IMR-90 (cell line): ENCODE measurements at regions not wholly inside any gene's neighbourhood (a gene's known extent, or its start where the extent isn't known, plus 50 kb on each side); places are given as distances from the start of the nearest gene placed in this dataset.

Experiments
- ATAC-seq: fragments of 200-7000 bp; cut with Tn5 transposase; 2 replicates; pipeline ENCODE4 v1.9.1; 2020; ENCODE audit warnings: low read depth, mild to moderate bottlenecking, moderate library complexity
- BruUV-seq: library from RNA; stranded (reverse); fragments of 400-500 nt; replicated peaks from 2 replicates; lab custom pipeline; 2021; lab: Mats Ljungman, UMichigan
- CTCF ChIA-PET: fragments of 300-600 bp; formaldehyde crosslinking; extraction: SDS; loops from one replicate; lab custom pipeline; 2021; ENCODE audit warnings: antibody characterized with exemption; lab: Yijun Ruan, JAX
- POLR2A ChIA-PET: fragments of 300-600 bp; sonication (Branson Sonifier 250); formaldehyde crosslinking; loops from one replicate; lab custom pipeline; 2022; ENCODE audit warnings: antibody characterized with exemption; ENCODE audit not compliant: unreplicated experiment; lab: Charles Lee
- DNase-seq: peaks from one replicate; pipeline ENCODE4 v3.0.0; 2013
- H2AFZ ChIP-seq: replicated peaks from 2 replicates; pipeline ENCODE3; 2013; ENCODE audit warnings: low read length, mild to moderate bottlenecking; ENCODE audit not compliant: poor library complexity
- H2AK5ac ChIP-seq: 2 replicates; pipeline ENCODE4 v1.6.1; 2013; ENCODE audit warnings: low read depth, low read length, inconsistent platforms
- H2AK9ac ChIP-seq: replicated peaks from 2 replicates; pipeline ENCODE3; 2013; ENCODE audit warnings: mild to moderate bottlenecking, low read depth, low read length, moderate library complexity; ENCODE audit not compliant: poor library complexity
- H2BK120ac ChIP-seq: 2 replicates; pipeline ENCODE4 v1.6.1; 2013; ENCODE audit warnings: low read depth, low read length, inconsistent platforms
- H2BK15ac ChIP-seq: 3 replicates; pipeline ENCODE4 v1.6.1; 2013; ENCODE audit warnings: low read depth, low read length, inconsistent platforms
- H2BK20ac ChIP-seq: 2 replicates; pipeline ENCODE4 v1.6.1; 2013; ENCODE audit warnings: low read depth, mild to moderate bottlenecking, inconsistent platforms, low read length, moderate library complexity
- H2BK5ac ChIP-seq: 2 replicates; pipeline ENCODE4 v1.6.1; 2013; ENCODE audit warnings: mild to moderate bottlenecking, low read depth, low read length, inconsistent platforms; ENCODE audit not compliant: poor library complexity, severe bottlenecking
- H3K14ac ChIP-seq: replicated peaks from 2 replicates; pipeline ENCODE4 v1.6.1; 2013; ENCODE audit warnings: low read depth, low read length, inconsistent platforms
- H3K18ac ChIP-seq: 2 replicates; pipeline ENCODE4 v1.6.1; 2013; ENCODE audit warnings: low read depth, low read length, control low read depth
- H3K23ac ChIP-seq: 2 replicates; pipeline ENCODE4 v1.6.1; 2013; ENCODE audit warnings: low read depth, low read length, inconsistent platforms
- H3K27ac ChIP-seq: 2 replicates; pipeline ENCODE4 v1.5.1; 2013; ENCODE audit warnings: mild to moderate bottlenecking, control low read depth, low read length; ENCODE audit not compliant: insufficient read depth
- H3K27me3 ChIP-seq: 2 replicates; pipeline ENCODE4 v1.6.1; 2013; ENCODE audit warnings: low read length; ENCODE audit not compliant: control insufficient read depth, insufficient read depth
- H3K36me3 ChIP-seq: 2 replicates; pipeline ENCODE4 v1.6.1; 2013; ENCODE audit warnings: low read length, mixed read lengths; ENCODE audit not compliant: control insufficient read depth, insufficient read depth
- H3K4ac ChIP-seq: 2 replicates; pipeline ENCODE4 v1.6.1; 2013; ENCODE audit warnings: low read depth, low read length, inconsistent platforms
- H3K4me1 ChIP-seq: 2 replicates; pipeline ENCODE4 v1.6.1; 2013; ENCODE audit warnings: low read length, mixed read lengths; ENCODE audit not compliant: control insufficient read depth, insufficient read depth
- H3K4me2 ChIP-seq: 2 replicates; pipeline ENCODE4 v1.6.1; 2013; ENCODE audit warnings: low read depth, mild to moderate bottlenecking, control low read depth, low read length, moderate library complexity
- H3K4me3 ChIP-seq: 2 replicates; pipeline ENCODE4 v1.5.1; 2013; ENCODE audit warnings: low read depth, mild to moderate bottlenecking, control low read depth, low read length, moderate library complexity; ENCODE audit not compliant: insufficient read depth
- H3K56ac ChIP-seq: 2 replicates; pipeline ENCODE4 v1.6.1; 2013; ENCODE audit warnings: low read length, inconsistent platforms; ENCODE audit not compliant: insufficient read depth; ENCODE audit errors: extremely low read depth
- H3K79me1 ChIP-seq, 2 experiments: 2 replicates each; pipeline ENCODE4 v1.6.1; 2013; ENCODE audit warnings: low read length in 2 of 2, inconsistent platforms in 1 of 2, low read depth in 1 of 2
- H3K9ac ChIP-seq: 2 replicates; pipeline ENCODE4 v1.6.1; 2013; ENCODE audit warnings: low read depth, low read length, control low read depth
- H3K9me1 ChIP-seq: 2 replicates; pipeline ENCODE4 v1.6.1; 2013; ENCODE audit warnings: low read length, inconsistent platforms; ENCODE audit not compliant: insufficient read depth
- H3K9me3 ChIP-seq: 2 replicates; pipeline ENCODE4 v1.6.1; 2013; ENCODE audit warnings: low read length; ENCODE audit not compliant: control insufficient read depth, insufficient read depth
- H4K20me1 ChIP-seq: 2 replicates; pipeline ENCODE4 v1.6.1; 2013; ENCODE audit warnings: low read length, inconsistent platforms; ENCODE audit not compliant: insufficient read depth
- H4K5ac ChIP-seq: 2 replicates; pipeline ENCODE4 v1.6.1; 2013; ENCODE audit warnings: mild to moderate bottlenecking, low read depth, low read length, control low read depth
- H4K8ac ChIP-seq, 2 experiments: 2 replicates each; pipeline ENCODE4 v1.6.1; 2013; ENCODE audit warnings: low read depth in 2 of 2, low read length in 2 of 2, control low read depth in 1 of 2, inconsistent platforms in 1 of 2
- H4K91ac ChIP-seq: 2 replicates; pipeline ENCODE4 v1.6.1; 2013; ENCODE audit warnings: low read depth, low read length, inconsistent platforms; ENCODE audit not compliant: insufficient read depth
- BHLHE40 ChIP-seq: fragments of 150-350 bp; IDR thresholded peaks from 2 replicates; pipeline ENCODE4 v1.6.1; 2016; ENCODE audit warnings: mild to moderate bottlenecking, low read depth, low read length
- CEBPB ChIP-seq: IDR thresholded peaks from 2 replicates; pipeline ENCODE4 v1.6.1; 2012; ENCODE audit warnings: low read depth, low read length, improper control_type of control experiment
- CHD1 ChIP-seq: IDR thresholded peaks from 2 replicates; pipeline ENCODE4 v1.6.1; 2012; ENCODE audit warnings: low read depth, low read length, improper control_type of control experiment
- CTCF ChIP-seq: conservative IDR thresholded peaks from 2 replicates; pipeline ENCODE4 v1.5.1; 2012; ENCODE audit warnings: mild to moderate bottlenecking, low read depth, low read length, improper control_type of control experiment
- ELK1 ChIP-seq: fragments of 150-350 bp; IDR thresholded peaks from 2 replicates; pipeline ENCODE4 v1.6.1; 2016; ENCODE audit warnings: low read depth, mild to moderate bottlenecking, low read length, moderate library complexity, borderline replicate concordance
- FOS ChIP-seq: fragments of 150-350 bp; IDR thresholded peaks from 2 replicates; pipeline ENCODE4 v1.6.1; 2016; ENCODE audit warnings: low read depth, low read length
- MAFK ChIP-seq: IDR thresholded peaks from 2 replicates; pipeline ENCODE4 v1.6.1; 2012; ENCODE audit warnings: low read depth, low read length, improper control_type of control experiment
- MAZ ChIP-seq: IDR thresholded peaks from 2 replicates; pipeline ENCODE4 v1.6.1; 2012; ENCODE audit warnings: low read depth, mild to moderate bottlenecking, low read length, improper control_type of control experiment, moderate library complexity, borderline replicate concordance
- MXI1 ChIP-seq: IDR thresholded peaks from 2 replicates; pipeline ENCODE4 v1.6.1; 2012; ENCODE audit warnings: low read depth, mild to moderate bottlenecking, low read length, moderate library complexity, borderline replicate concordance
- NFE2L2 ChIP-seq: fragments of 150-350 bp; IDR thresholded peaks from 2 replicates; pipeline ENCODE4 v1.6.1; 2016; ENCODE audit warnings: low read depth, mild to moderate bottlenecking, low read length
- POLR2A ChIP-seq: IDR thresholded peaks from 2 replicates; pipeline ENCODE4 v1.6.1; 2012; ENCODE audit warnings: mild to moderate bottlenecking, low read depth, low read length
- RAD21 ChIP-seq: IDR thresholded peaks from 2 replicates; pipeline ENCODE4 v1.6.1; 2012; ENCODE audit warnings: low read length, improper control_type of control experiment
- RCOR1 ChIP-seq: IDR thresholded peaks from 2 replicates; pipeline ENCODE4 v1.6.1; 2012; ENCODE audit warnings: mild to moderate bottlenecking, low read length, improper control_type of control experiment; ENCODE audit not compliant: insufficient replicate concordance
- RFX5 ChIP-seq: IDR thresholded peaks from 2 replicates; pipeline ENCODE4 v1.8.0; 2012; ENCODE audit warnings: low read depth, mild to moderate bottlenecking, low read length, moderate library complexity
- SMC3 ChIP-seq: fragments of 150-350 bp; IDR thresholded peaks from 2 replicates; pipeline ENCODE4 v1.6.1; 2016; ENCODE audit warnings: low read depth, mild to moderate bottlenecking, antibody characterized with exemption, low read length, moderate library complexity
- USF2 ChIP-seq: fragments of 150-350 bp; IDR thresholded peaks from 2 replicates; pipeline ENCODE4 v1.6.1; 2017; ENCODE audit warnings: mild to moderate bottlenecking, antibody characterized with exemption, low read length, low read depth
- WGBS, 2 experiments: methylation state at CpG; one replicate each; pipeline versions ENCODE4 v1.1.5 to v1.1.7; 2013; ENCODE audit warnings: missing lambda C conversion rate in 2 of 2; ENCODE audit not compliant: insufficient read length in 1 of 2; ENCODE audit errors: extremely low coverage in 2 of 2; 5-methylcytosine and 5-hydroxymethylcytosine counted together
- dilution Hi-C: fragments of 300-500 bp; cut with HindIII; formaldehyde crosslinking; loops from one replicate; pipeline ENCODE4 v1.14.3; 2018; ENCODE audit warnings: low sequenced_read_pairs; ENCODE audit not compliant: unreplicated experiment
- in situ Hi-C: fragments of 300-500 bp; cut with MboI; formaldehyde crosslinking; loops from 3 replicates; pipeline ENCODE4 v1.14.3; 2019; ENCODE audit warnings: low sequenced_read_pairs, inconsistent platforms, mixed read lengths
- intact Hi-C: fragments of 100-400 bp; cut with micrococcal nuclease; formaldehyde crosslinking; loops from 2 replicates; pipeline ENCODE4 v1.10.0; 2022

GRCh38 chr16:59909262-59909661, 1175.1 kb upstream of the GOT2 start:
- Histone ChIP-seq H2BK20ac (no peak overlapping the region), H3K18ac (no peak overlapping the region), H4K5ac (no peak overlapping the region), H2AFZ (no peak overlapping the region), H3K23ac (no peak overlapping the region), H4K20me1 (no peaks in the 10 kb centered on the region), H2AK5ac (no peak overlapping the region), H4K91ac (no peak overlapping the region), H2AK9ac (no peak overlapping the region), H3K4me2 (no peak overlapping the region), H4K8ac (no peak overlapping the region), H2BK120ac (no peak overlapping the region), H3K4me3 (no peak overlapping the region), H3K9me1 (no peaks in the 10 kb centered on the region), H3K27me3 (no peaks in the 10 kb centered on the region), H2BK15ac (no peak overlapping the region), H3K14ac (no peak overlapping the region), H3K4ac (no peak overlapping the region), H3K79me1 (no peaks in the 10 kb centered on the region), H3K9me3 (no peaks in the 10 kb centered on the region; the same call in 1 of the 2 replicates), H3K36me3 (no peaks in the 10 kb centered on the region), H2BK5ac (no peak overlapping the region), H3K56ac (no peak overlapping the region), H3K9ac (no peak overlapping the region), H3K27ac (no peak overlapping the region), H3K4me1 (no peaks in the 10 kb centered on the region)
- POLR2A ChIA-PET = no interaction called here
- WGBS, 2 experiments = no CpG with 5 or more reads among the region's 5 CpGs
- in situ Hi-C loops (no loop called here), dilution Hi-C loops (no loop called here), intact Hi-C loops (no loop called here)
- no TSS peak for BruUV-seq
- TF ChIP-seq RFX5 = no peak
- no peak for TF ChIP-seq SMC3
- no peak for TF ChIP-seq BHLHE40
- TF ChIP-seq MAZ = no peak
- TF ChIP-seq MXI1 = no peak
- TF ChIP-seq USF2 = no peak
- TF ChIP-seq RAD21 = no peak
- no peak for TF ChIP-seq MAFK
- TF ChIP-seq ELK1 = no peak
- TF ChIP-seq CHD1 = no peak
- TF ChIP-seq POLR2A = no peak
- no peak for TF ChIP-seq RCOR1
- TF ChIP-seq FOS = no peak
- TF ChIP-seq CTCF = no peak
- TF ChIP-seq NFE2L2 = no peak
- no peak for TF ChIP-seq CEBPB
- DNase-seq (no peak), ATAC-seq (peak; percentile 67)
- CTCF ChIA-PET = no interaction called here
